Fibroblast of pulmonary artery (primary cell): ENCODE measurements at regions not wholly inside any gene's neighbourhood (a gene's known extent, or its start where the extent isn't known, plus 50 kb on each side); places are given as distances from the start of the nearest gene placed in this dataset.

Experiments used
- DNase-seq: peaks from one replicate; pipeline ENCODE4 v3.0.0-alpha.2; 2010; ENCODE audit warnings: low read depth
- H3K4me3 ChIP-seq: replicated peaks from 2 replicates; pipeline ENCODE4 v1.5.1; 2011; ENCODE audit warnings: low read depth, mild to moderate bottlenecking, control low read depth, low read length, moderate library complexity
- CTCF ChIP-seq: IDR thresholded peaks from 2 replicates; pipeline ENCODE4 v1.5.1; 2011; ENCODE audit warnings: mild to moderate bottlenecking, control low read depth, low read length, inconsistent platforms; ENCODE audit errors: missing control alignments

GRCh38 chr10:83585686-83586085 lies 553.6 kb upstream of the GHITM start:
- no peak for TF ChIP-seq CTCF
- DNase-seq, result no peak
- no peak overlapping the region for H3K4me3 ChIP-seq

DNA sequence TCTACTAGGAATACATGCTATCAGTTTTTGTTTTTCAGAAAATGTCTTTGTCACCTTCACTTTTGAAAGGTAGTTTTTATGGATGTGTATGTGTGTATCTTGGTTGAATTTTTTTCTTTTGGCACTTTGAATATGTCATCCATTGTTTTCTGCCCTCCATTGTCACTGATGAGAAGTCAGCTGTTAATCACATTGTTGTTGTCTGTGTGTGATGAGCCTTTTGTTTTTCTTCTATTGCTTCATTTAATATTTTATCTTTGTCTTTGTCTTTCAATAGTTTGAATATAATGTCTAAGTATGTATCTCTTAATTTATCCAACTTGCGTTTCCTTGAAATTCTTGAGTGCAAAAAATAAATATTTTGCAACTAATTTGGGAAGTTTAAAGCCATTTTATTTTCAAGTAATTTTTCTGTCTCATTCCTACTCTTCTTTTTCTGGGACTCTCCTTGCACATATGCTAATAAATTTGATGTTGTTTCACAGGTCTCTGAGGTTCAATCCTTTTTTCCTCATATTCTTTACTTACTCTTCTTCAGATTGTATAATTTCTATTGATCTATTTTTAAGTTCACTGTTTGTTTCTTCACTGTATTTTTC lies 546.9 kb upstream of the GHITM start:
- TF ChIP-seq CTCF, result no peak
- DNase-seq, result no peak
- no peak overlapping the region for H3K4me3 ChIP-seq

- no peak for TF ChIP-seq CTCF
- H3K4me3 ChIP-seq, result no peak overlapping the region
- peak; percentile 80 for DNase-seq
Observed at GRCh38 chr10:83603708-83604107, 535.6 kb upstream of the GHITM start.

DNA sequence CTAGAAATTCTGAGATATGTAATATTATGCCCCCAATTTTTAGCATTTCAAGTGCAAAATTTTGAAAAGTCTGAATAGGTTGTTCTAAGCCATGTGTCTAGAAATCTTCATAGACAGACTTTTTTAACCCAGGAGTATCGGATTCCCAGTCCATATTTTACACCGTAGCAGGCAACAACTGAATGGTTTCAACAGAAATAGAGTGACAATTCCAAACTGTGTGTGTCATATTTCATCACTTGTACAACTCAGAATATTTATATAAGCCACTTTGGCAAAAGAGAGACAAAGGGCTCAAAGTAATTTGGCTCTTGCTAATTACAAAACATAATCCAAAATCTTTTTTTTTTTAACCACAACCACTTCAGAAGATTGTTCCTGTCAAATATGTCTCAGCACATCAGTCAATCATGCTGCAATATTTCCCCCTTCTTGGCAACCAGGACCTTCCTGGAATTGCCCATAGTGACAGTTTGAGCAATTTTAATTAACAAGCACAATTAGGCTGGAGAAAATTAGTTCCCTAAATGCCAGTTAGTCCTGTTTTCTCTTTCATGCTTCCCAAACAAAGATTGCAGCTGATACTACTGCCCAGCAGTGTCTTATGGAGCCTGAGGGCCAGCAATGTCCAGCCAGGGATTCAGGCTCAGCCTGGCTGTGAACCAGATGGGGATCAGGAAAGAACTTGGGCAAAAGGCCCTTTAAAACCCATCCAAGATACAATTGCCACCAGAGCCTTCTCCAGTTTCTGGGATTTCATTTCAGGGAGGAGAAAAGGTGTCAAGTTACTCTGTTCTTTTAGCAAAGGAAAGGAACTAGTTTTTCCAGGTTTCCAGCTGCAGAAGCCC lies 533.3 kb upstream of the GHITM start:
- peak; percentile 12 for DNase-seq
- no peak overlapping the region for H3K4me3 ChIP-seq

GRCh38 chr10:83607959-83608745 lies 531.2 kb upstream of the GHITM start:
- TF ChIP-seq CTCF, result no peak
- H3K4me3 ChIP-seq, result no peak overlapping the region
- DNase-seq, result peak; percentile 48

More for the DNA sequence above, 533.3 kb upstream of the GHITM start:
- TF ChIP-seq CTCF, result no peak

DNA sequence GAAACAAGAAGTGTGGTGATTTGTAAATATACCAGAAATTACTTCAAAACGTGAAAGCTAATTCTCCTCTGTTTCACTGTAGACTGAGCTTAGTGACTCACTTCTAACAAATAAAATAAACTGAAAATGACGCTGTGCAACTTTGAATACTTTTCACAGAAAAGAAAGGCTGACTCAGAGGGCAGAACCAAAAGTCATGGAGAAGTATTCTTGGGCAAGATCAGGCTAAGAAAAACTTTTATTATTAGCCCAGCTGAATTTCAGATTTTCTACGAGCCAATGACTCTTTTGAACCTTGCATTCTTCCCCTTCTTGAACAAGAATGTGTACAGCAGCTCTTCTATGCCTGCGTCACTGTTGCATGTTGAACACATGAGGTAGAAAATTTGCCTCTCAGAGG lies 527.3 kb upstream of the GHITM start:
- TF ChIP-seq CTCF, result no peak
- DNase-seq, result peak; percentile 73
- H3K4me3 ChIP-seq, result no peak overlapping the region
